GM23338 (cell line): ENCODE measurements at regions not wholly inside any gene's neighbourhood (a gene's known extent, or its start where the extent isn't known, plus 50 kb on each side); places are given as distances from the start of the nearest gene placed in this dataset.

ENCODE experiments used
- ATAC-seq: fragments of 200-7000 bp; cut with Tn5 transposase; 3 replicates; pipeline ENCODE4 v1.9.1; 2020
- DNase-seq: peaks from one replicate; pipeline ENCODE4 v3.0.0-alpha.2; 2015; ENCODE audit warnings: low spot score
- H2AFZ ChIP-seq: fragments of 200-600 bp; sonication (generic); 2 replicates; pipeline ENCODE4 v1.8.0; 2016; ENCODE audit warnings: antibody characterized with exemption, mild to moderate bottlenecking, moderate library complexity
- H3F3A ChIP-seq: fragments of 200-600 bp; sonication (generic); replicated peaks from 2 replicates; pipeline ENCODE4 v1.8.0; 2017; ENCODE audit warnings: antibody characterized with exemption, mixed run types, low read depth
- H3K27ac ChIP-seq: fragments of 200-600 bp; sonication (generic); 2 replicates; pipeline ENCODE4 v1.6.1; 2016; ENCODE audit warnings: low read depth
- H3K27me3 ChIP-seq: fragments of 200-600 bp; sonication (generic); 2 replicates; pipeline ENCODE4 v1.8.0; 2016; ENCODE audit warnings: mild to moderate bottlenecking, mixed run types, moderate library complexity; ENCODE audit not compliant: insufficient read depth
- H3K36me3 ChIP-seq: fragments of 200-600 bp; sonication (generic); 2 replicates; pipeline ENCODE4 v1.8.0; 2016; ENCODE audit warnings: mild to moderate bottlenecking; ENCODE audit not compliant: insufficient read depth
- H3K4me1 ChIP-seq: fragments of 200-600 bp; sonication (generic); 2 replicates; pipeline ENCODE4 v1.8.0; 2016; ENCODE audit warnings: mild to moderate bottlenecking, moderate library complexity; ENCODE audit not compliant: insufficient read depth
- H3K4me2 ChIP-seq: fragments of 200-600 bp; sonication (generic); 2 replicates; pipeline ENCODE4 v1.7.1; 2017; ENCODE audit warnings: mixed run types
- H3K4me3 ChIP-seq: fragments of 200-600 bp; sonication (generic); 2 replicates; pipeline ENCODE4 v1.6.1; 2016; ENCODE audit warnings: mixed run types
- H3K79me2 ChIP-seq: fragments of 200-600 bp; sonication (generic); replicated peaks from 2 replicates; pipeline ENCODE4 v1.8.0; 2017; ENCODE audit warnings: mild to moderate bottlenecking; ENCODE audit not compliant: insufficient read depth
- H3K9me2 ChIP-seq: fragments of 200-600 bp; sonication (generic); 2 replicates; pipeline ENCODE4 v1.8.0; 2017; ENCODE audit not compliant: insufficient read depth
- H4K20me1 ChIP-seq: fragments of 200-600 bp; sonication (generic); replicated peaks from 2 replicates; pipeline ENCODE4 v1.8.0; 2017; ENCODE audit warnings: mild to moderate bottlenecking; ENCODE audit not compliant: insufficient read depth
- H3K27ac Mint-ChIP-seq: 2 replicates; pipeline ENCODE4 v1.8.0; 2020; ENCODE audit warnings: inconsistent platforms, mild to moderate bottlenecking, moderate library complexity, mixed read lengths
- H3K27me3 Mint-ChIP-seq: 3 replicates; pipeline ENCODE4 v1.8.0; 2022; ENCODE audit warnings: low read depth, mild to moderate bottlenecking, moderate library complexity, mixed read lengths, inconsistent platforms; ENCODE audit not compliant: insufficient read depth, poor library complexity
- H3K36me3 Mint-ChIP-seq: 3 replicates; pipeline ENCODE4 v1.8.0; 2021; ENCODE audit warnings: low read depth, mild to moderate bottlenecking, inconsistent platforms, moderate library complexity, mixed read lengths
- H3K4me1 Mint-ChIP-seq: 3 replicates; pipeline ENCODE4 v1.8.0; 2020; ENCODE audit warnings: mild to moderate bottlenecking, inconsistent platforms, mixed read lengths
- H3K4me3 Mint-ChIP-seq: 3 replicates; pipeline ENCODE4 v1.8.0; 2021; ENCODE audit warnings: moderate library complexity, mild to moderate bottlenecking, inconsistent platforms, mixed read lengths
- H3K9me3 Mint-ChIP-seq: 3 replicates; pipeline ENCODE4 v1.8.0; 2020; ENCODE audit warnings: moderate library complexity, mild to moderate bottlenecking, inconsistent platforms, mixed read lengths
- CREB1 ChIP-seq: fragments of 250-450 bp; sonication (Bioruptor Pico); IDR thresholded peaks from 2 replicates; pipeline ENCODE4 v1.5.0; 2020; ENCODE audit warnings: low read depth, mild to moderate bottlenecking, moderate library complexity
- CTCF ChIP-seq, 2 experiments: fragments of 200-600 bp in 1 of 2; sonication (generic) in 1 of 2; conservative IDR thresholded peaks; 2 replicates each; pipeline versions ENCODE4 v1.5.1 to v1.6.1; 2016 to 2017; ENCODE audit warnings: antibody characterized with exemption in 2 of 2, low read depth in 2 of 2, mild to moderate bottlenecking in 2 of 2, moderate library complexity in 1 of 2
- ETS1 ChIP-seq: IDR thresholded peaks from 2 replicates; pipeline ENCODE4 v1.6.1; 2016; ENCODE audit warnings: antibody characterized with exemption
- EZH2 ChIP-seq: fragments of 200-600 bp; sonication (generic); IDR thresholded peaks from one replicate; pipeline ENCODE4 v1.8.0; 2017; ENCODE audit warnings: antibody characterized with exemption, mild to moderate bottlenecking, low read depth; ENCODE audit not compliant: unreplicated experiment
- EZH2phosphoT487 ChIP-seq: fragments of 200-600 bp; sonication (generic); IDR thresholded peaks from one replicate; pipeline ENCODE4 v1.8.1; 2018; ENCODE audit warnings: antibody characterized with exemption; ENCODE audit not compliant: unreplicated experiment
- JUNB ChIP-seq: IDR thresholded peaks from one replicate; pipeline ENCODE4 v1.6.1; 2016; ENCODE audit warnings: antibody characterized with exemption; ENCODE audit not compliant: unreplicated experiment
- NANOG ChIP-seq: IDR thresholded peaks from 2 replicates; pipeline ENCODE4 v1.6.1; 2016; ENCODE audit warnings: antibody characterized with exemption, borderline replicate concordance
- POLR2AphosphoS5 ChIP-seq: IDR thresholded peaks from 2 replicates; pipeline ENCODE4 v1.6.1; 2016; ENCODE audit warnings: antibody characterized with exemption, low read depth
- REST ChIP-seq: IDR thresholded peaks from one replicate; pipeline ENCODE4 v1.6.1; 2018; ENCODE audit warnings: antibody characterized with exemption; ENCODE audit not compliant: unreplicated experiment
- STAT1 ChIP-seq: IDR thresholded peaks from one replicate; pipeline ENCODE4 v1.6.1; 2016; ENCODE audit warnings: antibody characterized with exemption; ENCODE audit not compliant: unreplicated experiment
- ZNF114 ChIP-seq: fragments of 250-450 bp; sonication (Bioruptor Pico); IDR thresholded peaks from 2 replicates; pipeline ENCODE4 v1.5.0; 2020; ENCODE audit warnings: mild to moderate bottlenecking, moderate library complexity
- ZNF331 ChIP-seq: fragments of 250-450 bp; sonication (Bioruptor Pico); IDR thresholded peaks from 2 replicates; pipeline ENCODE4 v1.5.0; 2020; ENCODE audit warnings: low read depth, mild to moderate bottlenecking, moderate library complexity
- ZNF462 ChIP-seq: fragments of 250-450 bp; sonication (Bioruptor Pico); IDR thresholded peaks from 2 replicates; pipeline ENCODE4 v1.5.0; 2020; ENCODE audit warnings: mild to moderate bottlenecking, moderate library complexity

DNA sequence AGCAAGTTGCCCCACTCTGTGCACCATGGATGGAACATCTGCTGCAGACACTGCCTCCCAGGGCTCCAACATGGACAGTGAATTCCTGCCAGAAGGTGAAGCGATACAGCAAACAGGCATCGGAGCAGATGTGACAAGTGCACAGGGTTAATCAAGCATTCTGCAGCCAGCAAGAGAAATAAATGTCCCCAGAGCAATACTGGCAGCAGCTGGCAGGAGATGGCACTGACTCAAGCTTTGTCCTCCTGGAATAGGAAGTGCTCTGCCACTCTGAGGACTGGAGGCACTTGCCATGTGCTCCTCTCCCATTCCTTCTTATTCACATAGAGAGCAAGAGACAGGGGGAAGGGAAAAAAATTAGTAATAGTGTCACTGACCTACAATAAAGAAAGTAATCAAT, 402.7 kb upstream of the DAB1 start (continued):
- TF ChIP-seq POLR2AphosphoS5 (no peak), JUNB (no peak)

DNA sequence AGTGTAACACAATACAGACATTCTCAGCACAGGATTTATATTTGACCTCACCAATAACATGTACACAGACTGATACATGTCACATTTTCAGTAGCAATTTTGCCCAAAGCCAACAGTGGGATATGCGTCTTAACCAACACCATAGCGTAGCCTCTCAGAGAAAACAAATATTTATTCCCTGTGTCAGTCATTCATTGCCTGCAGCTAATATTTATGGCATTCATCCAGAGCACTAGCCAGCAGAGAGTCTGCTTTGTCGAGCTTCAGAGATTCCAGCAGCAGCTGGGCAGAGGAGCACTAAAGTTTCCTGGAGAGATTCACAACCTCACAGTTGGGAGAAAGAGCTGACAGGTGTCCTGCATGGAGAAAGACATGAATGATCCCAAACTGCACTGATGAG, 400.7 kb upstream of the DAB1 start:
- Histone ChIP-seq H3K4me1 (no peaks in the 10 kb centered on the region), H3K79me2 (no peaks in the 10 kb centered on the region), H3F3A (no peaks in the 10 kb centered on the region), H3K27ac (no peak overlapping the region), H3K9me2 (0 out of 2 replicates have a peak, but pooled peaks cover 5% of the 10 kb centered on the region), H3K4me3 (no peak overlapping the region), H3K4me2 (no peak overlapping the region), H2AFZ (no peak overlapping the region), H3K36me3 (no peaks in the 10 kb centered on the region), H3K27me3 (no peaks in the 10 kb centered on the region), H4K20me1 (no peaks in the 10 kb centered on the region)
- H3K4me1 Mint-ChIP-seq: no peaks in the 10 kb centered on the region
- no peaks in the 10 kb centered on the region for H3K36me3 Mint-ChIP-seq
- TF ChIP-seq STAT1: no peak
- no peak for TF ChIP-seq ZNF462 (CRISPR knock-in tag)
- TF ChIP-seq ZNF331 (CRISPR knock-in tag): no peak
- no peak for TF ChIP-seq POLR2AphosphoS5
- no peak for TF ChIP-seq ZNF114 (CRISPR knock-in tag)
- no peak for TF ChIP-seq CTCF (conservative IDR thresholded peaks at IDR 0.05; ENCODE audit: low read depth in 2 of 2)
- no peak for TF ChIP-seq EZH2
- TF ChIP-seq ETS1: no peak
- TF ChIP-seq NANOG: no peak
- TF ChIP-seq CREB1: no peak
- TF ChIP-seq REST: no peak
- TF ChIP-seq JUNB: no peak
- TF ChIP-seq EZH2phosphoT487: no peak
- DNase-seq (no peak), ATAC-seq (no peak)
- no peak overlapping the region for H3K27ac Mint-ChIP-seq
- H3K9me3 Mint-ChIP-seq: no peaks in the 10 kb centered on the region
- H3K27me3 Mint-ChIP-seq: no peaks in the 10 kb centered on the region
- no peak overlapping the region for H3K4me3 Mint-ChIP-seq
